Activated CD8-positive, alpha-beta memory T cell treated with anti-CD3 and anti-CD28 coated beads, Interleukin-2, amount 10 ng/mL, durations not matched to agents 7 days and 5 days (primary cell): ENCODE measurements at regions not wholly inside any gene's neighbourhood (a gene's known extent, or its start where the extent isn't known, plus 50 kb on each side); places are given as distances from the start of the nearest gene placed in this dataset.

Source experiments
- ATAC-seq: fragments of 150-1000 bp; cut with Tn5 transposase; one replicate; pipeline ENCODE4 v1.10.0; 2021; ENCODE audit warnings: moderate library complexity
- CTCF ChIA-PET: fragments of 350-600 bp; sonication (Branson Sonifier 250); formaldehyde crosslinking; loops from one replicate; lab custom pipeline; 2021; ENCODE audit warnings: antibody characterized with exemption; lab: Charles Lee
- DNase-seq: peaks from one replicate; pipeline ENCODE4 v3.0.0-alpha.2; 2020
- H3K27ac Mint-ChIP-seq: one replicate; pipeline ENCODE4 v1.8.0; 2021; ENCODE audit warnings: mild to moderate bottlenecking, mixed read lengths
- H3K27me3 Mint-ChIP-seq: one replicate; pipeline ENCODE4 v1.8.0; 2021; ENCODE audit warnings: mixed read lengths
- H3K36me3 Mint-ChIP-seq: one replicate; pipeline ENCODE4 v1.8.0; 2021; ENCODE audit warnings: mild to moderate bottlenecking, mixed read lengths
- H3K4me1 Mint-ChIP-seq: one replicate; pipeline ENCODE4 v1.8.0; 2021; ENCODE audit warnings: mixed read lengths
- H3K4me3 Mint-ChIP-seq: one replicate; pipeline ENCODE4 v1.8.0; 2021; ENCODE audit warnings: mild to moderate bottlenecking, moderate library complexity, mixed read lengths
- H3K9me3 Mint-ChIP-seq: one replicate; pipeline ENCODE4 v1.8.0; 2022; ENCODE audit warnings: low read depth, mixed read lengths

- H3K9me3 Mint-ChIP-seq, result no peaks in the 10 kb centered on the region
- CTCF ChIA-PET, result interaction anchor here (0.5 to 3.3 kb wide), 15 partner anchors 27 to 627 kb away, joined by 3 to 59 read pairs (median 5); no protein-coding TSS in a partner anchor
- ATAC-seq, result peak; percentile 53
- H3K36me3 Mint-ChIP-seq, result no peaks in the 10 kb centered on the region
- H3K27ac Mint-ChIP-seq, result no peak overlapping the region
- DNase-seq, result peak; percentile 47
- H3K4me1 Mint-ChIP-seq, result peaks cover 31% of the 10 kb centered on the region
- H3K27me3 Mint-ChIP-seq, result peaks cover 43% of the 10 kb centered on the region
- H3K4me3 Mint-ChIP-seq, result no peak overlapping the region
Measured at GRCh38 chr10:91007655-91008054, 86.8 kb upstream of the ANKRD1 start.

- no peaks in the 10 kb centered on the region for H3K36me3 Mint-ChIP-seq
- H3K9me3 Mint-ChIP-seq, result no peaks in the 10 kb centered on the region
- no peak overlapping the region for H3K4me3 Mint-ChIP-seq
- peaks cover 31% of the 10 kb centered on the region for H3K4me1 Mint-ChIP-seq
- no peak for DNase-seq
- peaks cover 53% of the 10 kb centered on the region for H3K27me3 Mint-ChIP-seq
- CTCF ChIA-PET, result interaction anchor here (0.7 kb wide), 1 partner anchor 78 kb away, joined by 3 read pairs; no protein-coding TSS in a partner anchor
- H3K27ac Mint-ChIP-seq, result no peak overlapping the region
- ATAC-seq, result no peak
Measured at GRCh38 chr10:91009121-91009520, 88.2 kb upstream of the ANKRD1 start.

- Mint-ChIP-seq H3K27me3 (peaks cover 50% of the 10 kb centered on the region), H3K9me3 (no peaks in the 10 kb centered on the region), H3K27ac (no peak overlapping the region), H3K36me3 (no peaks in the 10 kb centered on the region), H3K4me3 (no peak overlapping the region), H3K4me1 (peaks cover 27% of the 10 kb centered on the region)
- CTCF ChIA-PET, result interaction anchor here (1.2 kb wide), 1 partner anchor 9 kb away, joined by 4 read pairs; no protein-coding TSS in a partner anchor
- ATAC-seq (no peak), DNase-seq (no peak)
Measured at GRCh38 chr10:91010952-91011351, 90.1 kb upstream of the ANKRD1 start.

GRCh38 chr10:91012502-91012901 is 91.6 kb upstream of the ANKRD1 start:
- H3K9me3 Mint-ChIP-seq, result no peaks in the 10 kb centered on the region
- H3K36me3 Mint-ChIP-seq, result no peaks in the 10 kb centered on the region
- CTCF ChIA-PET, result interaction anchor here (1.3 kb wide), 1 partner anchor 237 kb away, joined by 3 read pairs; no protein-coding TSS in a partner anchor
- ATAC-seq (no peak), DNase-seq (no peak)
- H3K27me3 Mint-ChIP-seq, result peaks cover 50% of the 10 kb centered on the region
- H3K27ac Mint-ChIP-seq, result no peak overlapping the region
- H3K4me1 Mint-ChIP-seq, result peaks cover 12% of the 10 kb centered on the region
- no peak overlapping the region for H3K4me3 Mint-ChIP-seq

GRCh38 chr10:91013985-91014384 is 93.1 kb upstream of the ANKRD1 start:
- H3K27ac Mint-ChIP-seq, result no peak overlapping the region
- H3K9me3 Mint-ChIP-seq, result no peaks in the 10 kb centered on the region
- DNase-seq (no peak), ATAC-seq (no peak)
- peaks cover 49% of the 10 kb centered on the region for H3K27me3 Mint-ChIP-seq
- peaks cover 1% of the 10 kb centered on the region for H3K4me1 Mint-ChIP-seq
- CTCF ChIA-PET, result interaction anchor here (1.4 kb wide), 1 partner anchor 8 kb away, joined by 3 read pairs; no protein-coding TSS in a partner anchor
- H3K36me3 Mint-ChIP-seq, result no peaks in the 10 kb centered on the region
- no peak overlapping the region for H3K4me3 Mint-ChIP-seq

- H3K27me3 Mint-ChIP-seq, result peaks cover 40% of the 10 kb centered on the region
- H3K9me3 Mint-ChIP-seq, result no peaks in the 10 kb centered on the region
- no peak overlapping the region for H3K27ac Mint-ChIP-seq
- H3K4me1 Mint-ChIP-seq, result no peaks in the 10 kb centered on the region
- H3K36me3 Mint-ChIP-seq, result no peaks in the 10 kb centered on the region
- ATAC-seq, result no peak
- CTCF ChIA-PET, result interaction anchor here (1.4 to 1.5 kb wide), 3 partner anchors 11 to 233 kb away, joined by 4 to 6 read pairs (median 6); no protein-coding TSS in a partner anchor
- no peak overlapping the region for H3K4me3 Mint-ChIP-seq
- DNase-seq, result no peak
Measured at GRCh38 chr10:91017198-91017597, 96.3 kb upstream of the ANKRD1 start.

- CTCF ChIA-PET, result no interaction called here
- no peak for ATAC-seq
Measured at GRCh38 chr10:91021901-91022300, 101.0 kb upstream of the ANKRD1 start.

GRCh38 chr10:91022390-91022789 is 101.5 kb upstream of the ANKRD1 start:
- Mint-ChIP-seq H3K4me3 (no peak overlapping the region), H3K36me3 (no peaks in the 10 kb centered on the region), H3K4me1 (no peaks in the 10 kb centered on the region), H3K9me3 (peaks cover 1% of the 10 kb centered on the region), H3K27me3 (peaks cover 44% of the 10 kb centered on the region), H3K27ac (no peak overlapping the region)
- ATAC-seq (no peak), DNase-seq (no peak)
- CTCF ChIA-PET, result no interaction called here

More at GRCh38 chr10:91021901-91022300, 101.0 kb upstream of the ANKRD1 start:
- Mint-ChIP-seq H3K36me3 (no peaks in the 10 kb centered on the region), H3K4me3 (no peak overlapping the region), H3K4me1 (no peaks in the 10 kb centered on the region), H3K27ac (no peak overlapping the region), H3K27me3 (peaks cover 42% of the 10 kb centered on the region), H3K9me3 (peaks cover 1% of the 10 kb centered on the region)
- no peak for DNase-seq

GRCh38 chr10:91022924-91023699 is 102.2 kb upstream of the ANKRD1 start:
- CTCF ChIA-PET, result no interaction called here
- Mint-ChIP-seq H3K27ac (no peak overlapping the region), H3K4me3 (no peak overlapping the region), H3K4me1 (no peaks in the 10 kb centered on the region), H3K9me3 (peaks cover 1% of the 10 kb centered on the region), H3K27me3 (peaks cover 42% of the 10 kb centered on the region), H3K36me3 (no peaks in the 10 kb centered on the region)
- DNase-seq (no peak), ATAC-seq (no peak)

- no peak for DNase-seq
- H3K27me3 Mint-ChIP-seq, result peaks cover 37% of the 10 kb centered on the region
- peaks cover 1% of the 10 kb centered on the region for H3K9me3 Mint-ChIP-seq
- CTCF ChIA-PET, result no interaction called here
- no peaks in the 10 kb centered on the region for H3K36me3 Mint-ChIP-seq
- no peak for ATAC-seq
- no peak overlapping the region for H3K4me3 Mint-ChIP-seq
- no peak overlapping the region for H3K27ac Mint-ChIP-seq
- no peaks in the 10 kb centered on the region for H3K4me1 Mint-ChIP-seq
Measured at GRCh38 chr10:91023700-91024398, 103.0 kb upstream of the ANKRD1 start.

- CTCF ChIA-PET, result no interaction called here
- Mint-ChIP-seq H3K36me3 (no peaks in the 10 kb centered on the region), H3K4me3 (no peak overlapping the region), H3K27me3 (peaks cover 35% of the 10 kb centered on the region), H3K9me3 (peaks cover 1% of the 10 kb centered on the region), H3K27ac (no peak overlapping the region), H3K4me1 (no peaks in the 10 kb centered on the region)
- DNase-seq, result no peak
- no peak for ATAC-seq
Measured at GRCh38 chr10:91024541-91024940, 103.7 kb upstream of the ANKRD1 start.

GRCh38 chr10:91032611-91033206 is 111.8 kb upstream of the ANKRD1 start:
- Mint-ChIP-seq H3K9me3 (peaks cover 2% of the 10 kb centered on the region), H3K27ac (no peak overlapping the region), H3K4me1 (peaks cover 14% of the 10 kb centered on the region), H3K4me3 (no peak overlapping the region), H3K36me3 (peaks cover 2% of the 10 kb centered on the region), H3K27me3 (peaks cover 20% of the 10 kb centered on the region)
- ATAC-seq (no peak), DNase-seq (no peak)
- CTCF ChIA-PET, result interaction anchor here (1.7 kb wide), 1 partner anchor 120 kb away, joined by 4 read pairs; no protein-coding TSS in a partner anchor

- DNase-seq, result no peak
- CTCF ChIA-PET, result interaction anchor here (1.5 to 3.8 kb wide), 3 partner anchors 27 to 217 kb away, joined by 4 to 18 read pairs (median 5); no protein-coding TSS in a partner anchor
- Mint-ChIP-seq H3K9me3 (peaks cover 2% of the 10 kb centered on the region), H3K36me3 (peaks cover 2% of the 10 kb centered on the region), H3K4me1 (peaks cover 14% of the 10 kb centered on the region), H3K4me3 (no peak overlapping the region), H3K27ac (no peak overlapping the region), H3K27me3 (peaks cover 18% of the 10 kb centered on the region)
- no peak for ATAC-seq
Measured at GRCh38 chr10:91033324-91033950, 112.5 kb upstream of the ANKRD1 start.
